B cell (primary cell): ENCODE measurements at regions not wholly inside any gene's neighbourhood (a gene's known extent, or its start where the extent isn't known, plus 50 kb on each side); places are given as distances from the start of the nearest gene placed in this dataset.

Source experiments
- ATAC-seq: fragments of 200-7000 bp; cut with Tn5 transposase; one replicate; pipeline ENCODE4 v1.10.0; 2021; ENCODE audit warnings: low read depth, mild to moderate bottlenecking, moderate number of reproducible peaks, moderate library complexity
- CTCF ChIA-PET: fragments of 350-600 bp; sonication (Branson Sonifier 250); formaldehyde crosslinking; loops from one replicate; lab custom pipeline; 2021; ENCODE audit warnings: antibody characterized with exemption, inconsistent platforms; lab: Charles Lee
- POLR2A ChIA-PET: fragments of 350-600 bp; sonication (Branson Sonifier 250); formaldehyde crosslinking; loops from one replicate; lab custom pipeline; 2021; ENCODE audit warnings: antibody characterized with exemption; lab: Charles Lee
- DNase-seq: peaks from one replicate; pipeline ENCODE4 v3.0.0; 2013
- H2AFZ ChIP-seq: 2 replicates; pipeline ENCODE4 v1.6.1; 2012; ENCODE audit warnings: mild to moderate bottlenecking, low read depth, low read length; ENCODE audit not compliant: insufficient read depth, poor library complexity, severe bottlenecking
- H3K27ac ChIP-seq, 2 donors: 1 replicate in 1 of 2; 2 replicates in 1 of 2; pipeline ENCODE4 v1.5.1; 2012 to 2013; ENCODE audit warnings: low read length in 2 of 2, mild to moderate bottlenecking in 2 of 2, moderate library complexity in 1 of 2
- H3K27me3 ChIP-seq, 4 experiments: fragments of 200-600 bp in 1 of 4; sonication (generic) in 1 of 4; replicated peaks in 1 of 4; 1 replicate in 2 of 4; 2 replicates in 2 of 4; pipeline versions ENCODE4 v1.6.1 to v1.7.0; 2013 to 2016; ENCODE audit warnings: low read length in 3 of 4, mild to moderate bottlenecking in 2 of 4, mixed read lengths in 1 of 4, moderate library complexity in 1 of 4; ENCODE audit not compliant: insufficient read depth in 4 of 4, control insufficient read depth in 3 of 4; ENCODE audit errors: control extremely low read depth in 1 of 4
- H3K36me3 ChIP-seq, 2 experiments: replicated peaks in 1 of 2; 1 replicate in 1 of 2; 2 replicates in 1 of 2; pipeline versions ENCODE4 v1.6.1 to v1.7.1; 2013; ENCODE audit warnings: low read length in 1 of 2; ENCODE audit not compliant: insufficient read depth in 2 of 2, control insufficient read depth in 1 of 2; ENCODE audit errors: control extremely low read depth in 1 of 2, extremely low read depth in 1 of 2
- H3K4me1 ChIP-seq, 2 donors: fragments of 200-600 bp in 1 of 2; sonication (generic) in 1 of 2; 1 replicate in 1 of 2; 2 replicates in 1 of 2; pipeline versions ENCODE4 v1.5.1 to v1.6.1; 2013 to 2017; ENCODE audit warnings: low read length in 2 of 2; ENCODE audit not compliant: control insufficient read depth in 2 of 2, insufficient read depth in 2 of 2
- H3K4me2 ChIP-seq: replicated peaks from 2 replicates; pipeline ENCODE3; 2012; ENCODE audit warnings: mild to moderate bottlenecking, low read depth, low read length; ENCODE audit not compliant: poor library complexity, severe bottlenecking
- H3K4me3 ChIP-seq, 5 experiments: fragments of 200-600 bp in 1 of 5; sonication (generic) in 1 of 5; 1 replicate in 3 of 5; 2 replicates in 2 of 5; pipeline versions ENCODE4 v1.5.1 to v1.7.0; 2011 to 2016; ENCODE audit warnings: low read length in 4 of 5, mild to moderate bottlenecking in 4 of 5, low read depth in 2 of 5, control low read depth in 1 of 5, moderate library complexity in 1 of 5; ENCODE audit not compliant: insufficient read depth in 1 of 5; ENCODE audit errors: control extremely low read depth in 1 of 5, extremely low read depth in 1 of 5
- H3K79me2 ChIP-seq: fragments of 200-600 bp; sonication (generic); one replicate; pipeline ENCODE4 v1.6.0; 2016; ENCODE audit warnings: low read length; ENCODE audit not compliant: control insufficient read depth, insufficient read depth
- H3K9ac ChIP-seq: fragments of 200-600 bp; sonication (generic); 2 replicates; pipeline ENCODE4 v1.6.1; 2017; ENCODE audit warnings: mild to moderate bottlenecking, low read length, moderate library complexity
- H3K9me3 ChIP-seq, 3 donors: one replicate each; pipeline versions ENCODE4 v1.6.1 to v1.7.1; 2013; ENCODE audit warnings: low read length in 2 of 3; ENCODE audit not compliant: control insufficient read depth in 2 of 3, insufficient read depth in 1 of 3; ENCODE audit errors: control extremely low read depth in 1 of 3
- H4K20me1 ChIP-seq: 2 replicates; pipeline ENCODE4 v1.6.0; 2012; ENCODE audit warnings: mild to moderate bottlenecking, low read length; ENCODE audit not compliant: insufficient read depth, control insufficient read depth, poor library complexity, severe bottlenecking
- H3K27ac Mint-ChIP-seq: one replicate; pipeline ENCODE4 v1.8.0; 2021; ENCODE audit warnings: mixed read lengths
- H3K27me3 Mint-ChIP-seq: one replicate; pipeline ENCODE4 v1.8.0; 2021; ENCODE audit warnings: mixed read lengths
- H3K4me1 Mint-ChIP-seq: one replicate; pipeline ENCODE4 v1.8.0; 2021; ENCODE audit warnings: mixed read lengths
- H3K4me3 Mint-ChIP-seq: one replicate; pipeline ENCODE4 v1.8.0; 2021; ENCODE audit warnings: mixed read lengths
- H3K9me3 Mint-ChIP-seq: one replicate; pipeline ENCODE4 v1.8.0; 2022; ENCODE audit warnings: mixed read lengths; ENCODE audit not compliant: insufficient read depth
- EZH2 ChIP-seq: IDR thresholded peaks from 2 replicates; pipeline ENCODE4 v1.6.1; 2012; ENCODE audit warnings: borderline replicate concordance, low read depth, mild to moderate bottlenecking, moderate library complexity, low read length; ENCODE audit not compliant: insufficient read depth, poor library complexity, severe bottlenecking
- WGBS: methylation state at CpG from one replicate; pipeline ENCODE4 v1.1.5; 2013; ENCODE audit warnings: missing lambda C conversion rate; ENCODE audit not compliant: insufficient coverage; 5-methylcytosine and 5-hydroxymethylcytosine counted together
- intact Hi-C: fragments of 100-400 bp; cut with micrococcal nuclease; formaldehyde crosslinking; loops from one replicate; pipeline ENCODE4 v1.10.0; 2022
- TF ChIP-seq, protein P1 (sequence below): fragments of 200-600 bp; IDR thresholded peaks from one replicate; pipeline ENCODE4 v1.8.0; 2022; ENCODE audit warnings: antibody characterized with exemption, mild to moderate bottlenecking

GRCh38 chr15:92320012-92320699 lies 73.5 kb upstream of the ST8SIA2 start:
- no peak for DNase-seq
- ChIA-PET CTCF (no interaction called here), POLR2A (no interaction called here)
- Histone ChIP-seq H3K27me3 (peaks cover 0 to 4% (median 0%) of the 10 kb centered on the region in 4 experiments), H3K4me3 (no peak overlapping the region), H2AFZ (no peak overlapping the region), H3K9me3 (peaks cover 0 to 3% (median 0%) of the 10 kb centered on the region in 3 donors), H3K4me2 (no peak overlapping the region), H4K20me1 (no peaks in the 10 kb centered on the region), H3K27ac (no peak overlapping the region), H3K79me2 (no peaks in the 10 kb centered on the region), H3K9ac (no peak overlapping the region), H3K4me1 (no peaks in the 10 kb centered on the region), H3K36me3 (no peaks in the 10 kb centered on the region)
- intact Hi-C loops: no loop called here
- H3K4me1 Mint-ChIP-seq: no peaks in the 10 kb centered on the region
- TF ChIP-seq, protein P1, sequence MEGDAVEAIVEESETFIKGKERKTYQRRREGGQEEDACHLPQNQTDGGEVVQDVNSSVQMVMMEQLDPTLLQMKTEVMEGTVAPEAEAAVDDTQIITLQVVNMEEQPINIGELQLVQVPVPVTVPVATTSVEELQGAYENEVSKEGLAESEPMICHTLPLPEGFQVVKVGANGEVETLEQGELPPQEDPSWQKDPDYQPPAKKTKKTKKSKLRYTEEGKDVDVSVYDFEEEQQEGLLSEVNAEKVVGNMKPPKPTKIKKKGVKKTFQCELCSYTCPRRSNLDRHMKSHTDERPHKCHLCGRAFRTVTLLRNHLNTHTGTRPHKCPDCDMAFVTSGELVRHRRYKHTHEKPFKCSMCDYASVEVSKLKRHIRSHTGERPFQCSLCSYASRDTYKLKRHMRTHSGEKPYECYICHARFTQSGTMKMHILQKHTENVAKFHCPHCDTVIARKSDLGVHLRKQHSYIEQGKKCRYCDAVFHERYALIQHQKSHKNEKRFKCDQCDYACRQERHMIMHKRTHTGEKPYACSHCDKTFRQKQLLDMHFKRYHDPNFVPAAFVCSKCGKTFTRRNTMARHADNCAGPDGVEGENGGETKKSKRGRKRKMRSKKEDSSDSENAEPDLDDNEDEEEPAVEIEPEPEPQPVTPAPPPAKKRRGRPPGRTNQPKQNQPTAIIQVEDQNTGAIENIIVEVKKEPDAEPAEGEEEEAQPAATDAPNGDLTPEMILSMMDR: no peak
- TF ChIP-seq EZH2: no peak
- ATAC-seq: no peak
- H3K4me3 Mint-ChIP-seq: no peak overlapping the region
- H3K27me3 Mint-ChIP-seq: peaks cover 6% of the 10 kb centered on the region
- H3K27ac Mint-ChIP-seq: no peak overlapping the region
- 91% methylated on average over 5 of the region's 6 CpGs for WGBS
- H3K9me3 Mint-ChIP-seq: no peaks in the 10 kb centered on the region

DNA sequence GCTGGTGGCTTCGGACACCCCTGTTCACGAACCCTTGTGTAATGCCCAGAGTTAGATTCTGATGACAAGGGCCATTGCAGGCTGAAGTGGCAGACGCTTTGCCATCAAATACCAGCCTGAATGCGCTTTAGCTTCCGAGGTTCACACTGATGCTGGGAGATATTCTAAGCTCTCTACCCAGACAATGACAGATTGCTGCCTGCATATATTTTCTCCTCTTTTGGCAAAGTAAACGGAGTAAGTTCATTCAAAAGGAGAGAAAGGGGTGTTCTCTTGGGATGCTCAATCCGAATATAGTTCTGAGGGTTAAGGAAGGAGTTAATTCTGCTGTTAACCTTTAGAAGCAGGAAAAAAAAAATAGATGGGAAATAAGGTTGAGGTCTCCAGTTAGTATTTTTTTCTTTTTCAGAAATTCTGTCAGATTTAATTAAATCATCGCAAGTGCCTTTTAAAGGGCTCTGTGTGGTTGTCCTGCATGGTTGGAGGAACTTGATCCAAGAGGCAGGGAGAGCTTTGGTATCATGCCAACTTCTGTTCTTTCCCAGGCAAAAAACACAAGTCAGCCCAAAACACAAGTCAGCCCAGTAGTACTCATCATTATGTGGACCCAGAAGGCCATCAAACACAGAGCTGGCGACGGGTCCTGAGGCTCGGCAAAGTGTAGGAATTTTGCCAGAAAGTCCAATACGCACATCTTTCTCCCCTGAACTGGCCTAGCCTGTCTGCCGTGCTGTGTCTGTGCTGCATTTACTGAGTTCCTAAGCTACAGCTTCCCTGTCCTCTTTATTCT lies 70.9 kb upstream of the ST8SIA2 start:
- H3K4me2 ChIP-seq: no peak overlapping the region
- H3K9ac ChIP-seq: no peak overlapping the region
- no peaks in the 10 kb centered on the region for H3K27me3 Mint-ChIP-seq
- WGBS: 94% methylated on average over 9 of the region's 13 CpGs
- H3K4me3 ChIP-seq: no peak overlapping the region
- H3K9me3 ChIP-seq: peaks cover 0 to 3% (median 0%) of the 10 kb centered on the region in 3 donors
- POLR2A ChIA-PET: no interaction called here
- no peaks in the 10 kb centered on the region for H3K36me3 ChIP-seq
- H3K27ac ChIP-seq: no peak overlapping the region
- H3K9me3 Mint-ChIP-seq: no peaks in the 10 kb centered on the region
- intact Hi-C loops: no loop called here
- H3K4me1 Mint-ChIP-seq: no peaks in the 10 kb centered on the region
- H4K20me1 ChIP-seq: no peaks in the 10 kb centered on the region
- no peaks in the 10 kb centered on the region for H3K27me3 ChIP-seq
- no peak overlapping the region for H3K4me3 Mint-ChIP-seq
- DNase-seq (no peak), ATAC-seq (no peak)
- H2AFZ ChIP-seq: no peak overlapping the region
- H3K4me1 ChIP-seq: no peaks in the 10 kb centered on the region
- CTCF ChIA-PET: no interaction called here
- TF ChIP-seq, protein P1: no peak
- no peak for TF ChIP-seq EZH2
- no peak overlapping the region for H3K27ac Mint-ChIP-seq
- H3K79me2 ChIP-seq: no peaks in the 10 kb centered on the region
